Cerebellar cortex (tissue), 1 donor: ENCODE measurements at regions not wholly inside any gene's neighbourhood (a gene's known extent, or its start where the extent isn't known, plus 50 kb on each side); places are given as distances from the start of the nearest gene placed in this dataset.
"Not testable (repeated sequence)": the region's sequence is repeated elsewhere in the genome, so short reads cannot be mapped to it uniquely, and the experiment has no call there.

Experiments used
- DNase-seq: peaks from one replicate; pipeline ENCODE4 v3.0.0-alpha.2; 2015; ENCODE audit warnings: low spot score

GRCh38 chr6:139474145-139475108, 100.0 kb upstream of the CITED2 start:
- DNase-seq, result peak; percentile 91

DNA sequence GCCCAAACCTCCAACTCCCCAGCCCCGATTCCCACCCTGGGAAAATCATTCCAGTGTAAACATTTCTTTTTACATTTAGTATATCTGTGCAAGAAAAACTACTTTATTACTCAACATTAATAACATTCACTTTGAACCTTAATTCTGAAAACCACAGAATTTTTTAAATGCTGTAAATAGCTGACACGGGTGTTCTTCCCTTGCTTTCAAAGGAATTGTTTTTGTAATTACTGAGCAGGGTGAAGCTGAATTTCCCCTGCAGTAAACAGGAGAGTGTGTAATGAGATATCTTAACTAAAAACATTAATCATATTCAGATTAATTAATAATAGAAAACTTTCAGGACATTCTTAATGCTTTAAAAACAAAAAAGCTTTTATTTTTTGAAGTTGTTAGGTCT, 99.3 kb upstream of the CITED2 start:
- no peak for DNase-seq

DNA sequence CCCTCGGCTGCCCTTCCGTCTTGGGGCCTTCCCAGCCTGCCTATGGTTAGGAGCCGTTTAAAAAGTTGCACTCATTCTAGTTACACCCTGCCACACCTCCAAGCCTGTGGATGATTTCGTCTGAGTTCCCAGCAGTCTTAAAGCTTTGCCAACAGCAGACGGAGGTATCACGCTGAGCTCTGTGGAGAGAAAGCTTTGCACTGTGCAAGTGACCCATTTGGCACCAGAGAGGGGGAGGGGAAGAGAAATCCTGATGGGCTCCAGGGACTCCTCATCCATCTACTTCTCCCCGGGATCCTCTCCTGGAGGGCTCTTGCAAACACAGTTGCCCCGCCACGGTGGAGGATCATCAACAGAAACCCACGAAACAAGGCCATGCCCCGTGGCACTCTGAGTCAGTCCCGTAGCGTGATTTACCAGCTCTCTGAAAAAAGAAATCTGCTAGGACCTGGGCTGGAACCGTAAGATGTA, 98.8 kb upstream of the CITED2 start:
- peak; percentile 96 for DNase-seq

DNA sequence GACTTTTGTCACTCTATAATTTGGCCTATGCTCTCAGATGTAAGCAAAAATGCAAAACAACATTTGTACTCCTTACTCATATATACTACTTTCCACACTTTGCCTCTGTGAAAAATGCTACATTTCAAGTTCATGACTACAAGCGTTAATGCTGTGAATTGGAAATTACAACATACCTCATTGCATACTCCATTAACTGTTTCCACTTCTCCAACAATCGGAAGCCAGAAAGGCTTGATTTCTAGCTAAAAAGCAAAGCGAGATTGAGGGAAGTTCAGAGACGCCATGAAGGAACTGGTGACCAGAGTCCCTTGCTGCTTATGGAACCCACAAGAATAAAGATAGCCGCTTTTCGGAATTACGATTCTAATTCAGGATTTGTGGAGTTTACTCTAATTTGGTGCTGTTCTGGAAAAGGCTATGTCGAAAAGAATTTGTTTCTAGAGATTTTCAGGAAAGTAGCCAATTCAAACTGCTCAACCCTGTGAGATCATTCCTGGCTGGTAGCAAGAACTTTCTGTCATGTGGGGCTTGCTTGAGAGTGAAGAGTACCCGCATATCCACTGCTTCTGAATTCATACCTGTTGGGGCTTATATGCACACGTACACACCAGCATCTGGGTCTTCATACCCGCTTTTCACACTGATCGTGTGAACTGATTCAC, 98.0 kb upstream of the CITED2 start:
- DNase-seq, result peak; percentile 68

DNA sequence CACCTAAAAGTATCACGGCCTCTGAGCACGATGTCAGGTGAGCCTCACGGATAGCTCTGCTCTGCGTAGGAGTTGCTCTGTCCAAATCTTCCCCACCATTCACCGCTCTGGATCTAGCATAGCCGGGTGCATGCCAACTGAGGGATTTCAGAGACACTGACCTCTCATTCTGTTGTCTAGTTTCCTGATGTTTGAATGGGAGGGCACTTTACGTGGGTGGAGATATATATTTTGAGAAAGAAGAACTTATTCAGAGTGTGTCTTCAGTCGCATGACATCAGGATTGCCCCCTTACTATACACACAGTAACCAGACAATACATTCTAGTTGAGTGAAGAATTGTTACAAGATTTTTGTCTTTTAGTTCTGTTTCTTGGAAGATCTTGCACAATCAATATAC, 96.5 kb upstream of the CITED2 start:
- DNase-seq, result no peak

GRCh38 chr6:139468178-139468819, 93.9 kb upstream of the CITED2 start:
- no peak for DNase-seq

DNA sequence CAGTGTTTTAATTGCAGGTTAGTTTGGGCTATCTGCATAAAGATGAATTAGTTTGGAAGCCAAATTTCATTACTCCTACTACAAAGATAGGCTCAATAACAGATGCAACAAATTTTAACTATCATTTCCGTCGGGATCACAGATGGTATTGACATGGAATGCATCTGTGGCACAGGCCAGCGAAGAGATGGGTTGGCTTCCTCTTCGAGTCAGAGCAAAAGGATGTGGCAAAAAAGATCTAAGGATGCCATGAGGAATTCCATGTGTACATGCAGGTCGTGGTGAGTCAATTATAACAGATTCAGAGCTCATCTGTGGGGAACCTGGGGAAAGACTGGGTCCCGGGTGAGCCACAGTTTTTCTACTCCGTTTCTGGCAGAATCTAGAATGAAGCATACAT, 83.0 kb upstream of the CITED2 start:
- no peak for DNase-seq

DNA sequence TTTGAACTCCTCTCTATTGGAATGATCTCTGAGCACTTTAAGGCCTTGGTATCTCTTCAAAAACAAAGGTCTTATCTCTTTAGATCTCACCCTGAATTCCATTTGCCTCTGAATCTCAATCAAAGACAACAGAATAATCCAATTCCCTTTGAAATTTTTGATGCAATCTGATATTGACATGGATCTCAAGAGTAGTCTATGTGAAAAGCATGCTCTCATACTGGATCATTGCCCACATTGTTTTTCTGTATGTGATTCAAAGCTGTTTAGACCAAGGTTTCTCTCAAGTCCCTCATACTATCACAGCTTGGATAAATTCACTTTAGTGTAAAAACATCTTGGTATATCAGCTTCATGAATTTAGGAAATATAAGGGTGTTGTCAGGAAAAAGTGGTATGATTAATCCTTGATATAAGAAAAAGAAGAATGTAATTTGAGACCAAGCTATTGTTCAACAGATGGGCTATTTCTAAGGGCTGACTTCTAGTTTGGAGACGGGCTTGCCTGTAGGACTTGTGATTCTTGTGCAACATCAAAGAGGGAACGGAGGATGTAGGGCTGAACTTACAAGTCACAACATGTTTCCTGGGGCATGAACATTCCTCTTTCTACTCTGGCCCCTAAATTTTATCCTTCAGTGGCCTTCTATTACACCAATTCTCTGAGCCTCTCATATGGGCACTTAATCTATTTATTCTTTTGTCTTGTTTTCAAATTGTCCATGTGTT, 77.9 kb upstream of the CITED2 start:
- DNase-seq, result no peak

DNA sequence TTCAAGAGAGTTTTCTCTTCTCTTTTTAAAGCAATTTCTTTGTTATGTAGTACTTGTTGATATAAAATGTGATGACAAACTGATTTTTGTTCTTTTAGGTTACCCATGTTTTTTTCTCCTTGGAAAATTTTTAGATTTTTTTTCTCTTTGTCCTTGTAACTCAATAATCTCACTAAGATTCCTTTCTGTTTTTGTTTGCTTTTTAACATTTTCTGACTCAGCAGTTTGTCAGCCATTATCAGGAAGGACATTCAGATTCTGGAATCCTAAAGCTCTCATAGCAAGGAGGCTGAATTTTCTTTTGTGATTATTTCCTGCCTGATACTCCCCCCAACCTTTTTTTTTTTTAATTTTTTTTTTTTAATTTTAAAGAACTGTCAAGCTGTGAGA, 75.2 kb upstream of the CITED2 start:
- DNase-seq, result no peak

- DNase-seq, result no peak
Observed at GRCh38 chr6:139448998-139449610, 74.7 kb upstream of the CITED2 start.

- DNase-seq, result no peak
Observed at GRCh38 chr6:139448051-139448649, 73.7 kb upstream of the CITED2 start.

DNA sequence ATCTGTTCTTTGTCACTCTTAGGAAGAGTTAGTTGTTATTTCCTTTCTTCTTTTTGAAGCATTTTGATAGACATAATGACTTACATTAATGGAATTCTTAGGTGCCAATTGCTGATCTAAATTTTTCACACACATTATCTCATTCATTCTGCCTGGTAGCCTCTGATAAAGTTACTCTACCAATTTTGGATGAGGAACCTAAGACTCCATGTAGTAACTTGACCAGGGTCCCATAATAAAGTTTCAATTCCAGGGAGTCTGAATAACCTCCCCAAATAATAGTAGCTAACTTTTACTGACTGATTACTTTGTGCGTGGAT, 73.2 kb upstream of the CITED2 start:
- no peak for DNase-seq

GRCh38 chr6:139446768-139447655, 72.6 kb upstream of the CITED2 start:
- DNase-seq, result no peak

DNA sequence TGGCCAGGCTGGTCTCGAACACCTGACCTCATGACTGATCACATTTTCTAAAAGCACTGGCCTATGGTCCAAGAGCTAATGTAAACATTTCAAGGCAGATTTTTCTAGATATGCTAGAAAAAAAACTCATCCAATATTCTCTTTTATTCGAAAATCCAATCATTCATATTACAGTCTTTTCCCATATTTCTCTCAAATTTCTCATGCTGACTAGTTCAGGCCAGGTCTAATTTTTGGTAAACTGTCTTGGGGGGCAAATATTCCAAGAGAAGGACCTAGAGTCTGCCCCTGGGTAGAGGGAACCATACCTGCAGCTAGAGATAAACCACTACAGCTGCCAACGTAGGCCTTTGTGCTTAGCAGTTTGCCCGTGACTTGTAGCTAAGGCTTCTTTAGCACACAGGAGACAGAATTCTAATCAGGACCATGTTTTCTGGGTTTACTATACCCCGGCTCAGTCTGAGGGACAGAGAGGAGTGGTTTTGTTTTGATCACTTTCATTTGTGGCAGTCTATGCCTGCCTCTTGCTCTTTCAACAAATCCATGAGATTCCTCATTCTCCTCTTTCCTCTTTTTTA, 71.8 kb upstream of the CITED2 start:
- no peak for DNase-seq

GRCh38 chr6:139444273-139444787, 69.9 kb upstream of the CITED2 start:
- DNase-seq, result not testable (repeated sequence)

DNA sequence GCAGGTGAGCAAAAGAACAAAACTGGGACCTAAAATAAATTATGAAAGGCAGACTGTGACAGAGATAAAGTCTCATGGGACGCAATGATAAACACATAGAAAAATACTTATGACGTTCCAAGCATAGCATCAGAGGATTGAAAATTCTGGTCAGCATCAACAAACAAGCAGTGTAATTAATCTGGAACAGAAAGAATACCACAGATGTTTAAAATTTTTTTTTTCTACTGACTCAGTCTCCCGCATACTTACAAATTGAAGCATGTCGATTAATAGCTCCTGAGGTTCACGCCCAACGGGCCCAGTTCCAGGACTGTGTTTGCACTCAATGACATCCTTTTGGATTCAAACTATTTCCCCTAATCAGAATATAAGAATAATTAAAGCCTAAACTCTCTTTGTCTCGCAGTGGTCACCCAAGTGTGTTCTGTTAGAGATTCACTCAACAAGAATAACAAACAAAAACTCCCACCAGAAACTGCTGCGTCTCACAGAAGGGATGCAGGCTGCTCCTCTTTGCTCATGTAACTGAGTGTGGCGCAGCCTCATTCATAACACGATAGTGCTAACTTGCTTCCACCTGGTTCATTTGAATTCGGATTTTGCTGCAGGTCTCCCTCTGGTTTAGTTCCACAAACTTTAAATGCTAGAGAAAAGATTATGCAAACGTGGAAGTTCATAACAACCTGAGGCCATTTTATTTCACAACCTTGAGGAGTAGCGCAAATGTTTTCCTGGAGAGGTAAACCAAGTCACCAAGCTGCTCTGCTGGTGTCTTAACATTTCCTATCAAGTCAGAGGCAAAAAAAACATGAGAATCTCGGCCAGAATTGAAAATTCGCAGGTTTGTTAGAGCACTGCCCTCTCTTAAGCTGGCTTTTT, 69.0 kb upstream of the CITED2 start:
- no peak for DNase-seq

DNA sequence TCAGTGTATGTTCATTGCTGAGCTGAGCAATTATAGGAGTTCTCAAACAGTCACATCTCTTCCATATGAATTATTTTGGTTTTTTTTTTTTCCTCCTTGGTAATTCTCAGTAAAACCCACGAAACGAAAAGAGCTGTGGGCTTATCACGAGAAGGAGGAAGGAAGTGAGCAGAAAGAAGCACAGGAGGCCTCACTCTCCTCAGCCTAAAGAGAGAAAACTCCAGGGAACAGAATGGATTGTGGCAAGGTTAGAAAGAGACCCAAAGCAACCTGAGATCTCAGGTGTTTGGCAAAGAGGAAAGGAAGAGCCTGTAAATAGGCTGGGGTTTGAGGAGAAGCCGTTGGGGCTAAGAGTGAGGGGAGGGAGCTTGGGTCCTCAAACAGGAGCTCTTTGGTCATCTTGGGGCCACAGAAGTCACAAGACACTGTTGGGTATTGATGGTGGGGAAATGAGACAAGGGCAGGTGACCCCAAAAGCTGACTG, 67.8 kb upstream of the CITED2 start:
- DNase-seq, result no peak

- DNase-seq, result no peak
Observed at GRCh38 chr6:139439349-139439748, 64.9 kb upstream of the CITED2 start.

DNA sequence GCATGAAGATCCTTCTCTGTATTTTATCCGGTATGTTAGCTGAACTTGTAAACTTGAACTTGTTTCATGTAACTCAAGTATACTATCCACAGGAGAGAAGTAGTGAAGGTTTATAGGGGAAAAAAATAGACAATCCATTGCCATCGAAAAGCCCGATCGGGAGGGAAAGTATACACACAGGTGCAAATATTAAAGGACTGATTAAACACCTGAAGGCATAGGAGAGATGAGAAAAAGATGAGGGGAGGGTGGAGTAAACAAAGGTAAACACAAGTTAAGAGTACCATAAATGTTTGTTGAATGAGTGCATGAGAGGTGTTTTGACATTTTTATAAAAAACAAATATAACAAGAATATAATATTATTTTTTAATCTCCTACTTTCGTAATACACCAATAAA, 64.3 kb upstream of the CITED2 start:
- DNase-seq, result no peak
